Natural killer cell (primary cell): ENCODE measurements at regions not wholly inside any gene's neighbourhood (a gene's known extent, or its start where the extent isn't known, plus 50 kb on each side); places are given as distances from the start of the nearest gene placed in this dataset.

Experiments
- ATAC-seq, 3 donors: fragments of 150-1000 bp in 2 of 3; fragments of 200-7000 bp in 1 of 3; cut with Tn5 transposase; 1 replicate in 1 of 3; 2 replicates in 2 of 3; pipeline ENCODE4 v1.10.0; 2021; ENCODE audit warnings: mild to moderate bottlenecking in 2 of 3, moderate library complexity in 2 of 3
- DNase-seq, 2 donors: peaks; one replicate each; pipeline versions ENCODE4 v3.0.0 to v3.0.0-alpha.2; 2013 to 2021; ENCODE audit warnings: mixed read lengths in 1 of 2
- H3K27ac ChIP-seq: one replicate; pipeline ENCODE4 v1.5.1; 2013; ENCODE audit warnings: mild to moderate bottlenecking, low read length
- H3K27me3 ChIP-seq: one replicate; pipeline ENCODE4 v1.6.1; 2013; ENCODE audit warnings: low read length; ENCODE audit not compliant: control insufficient read depth, insufficient read depth
- H3K36me3 ChIP-seq: one replicate; pipeline ENCODE4 v1.6.1; 2013; ENCODE audit warnings: low read length; ENCODE audit not compliant: control insufficient read depth, insufficient read depth
- H3K4me1 ChIP-seq: one replicate; pipeline ENCODE4 v1.6.1; 2013; ENCODE audit warnings: low read length; ENCODE audit not compliant: control insufficient read depth, insufficient read depth
- H3K4me3 ChIP-seq: one replicate; pipeline ENCODE4 v1.5.1; 2013; ENCODE audit warnings: low read length
- H3K9me3 ChIP-seq: one replicate; pipeline ENCODE4 v1.6.1; 2013; ENCODE audit warnings: low read length; ENCODE audit not compliant: control insufficient read depth, insufficient read depth
- H3K27ac Mint-ChIP-seq, 2 donors: one replicate each; pipeline ENCODE4 v1.8.0; 2022; ENCODE audit warnings: mild to moderate bottlenecking in 2 of 2, mixed read lengths in 2 of 2, moderate library complexity in 1 of 2
- H3K27me3 Mint-ChIP-seq, 2 donors: one replicate each; pipeline ENCODE4 v1.8.0; 2022; ENCODE audit warnings: low read depth in 2 of 2, mixed read lengths in 2 of 2
- H3K36me3 Mint-ChIP-seq: one replicate; pipeline ENCODE4 v1.8.0; 2022; ENCODE audit warnings: mixed read lengths
- H3K4me1 Mint-ChIP-seq, 2 donors: one replicate each; pipeline ENCODE4 v1.8.0; 2022; ENCODE audit warnings: mixed read lengths in 2 of 2
- H3K4me3 Mint-ChIP-seq: one replicate; pipeline ENCODE4 v1.8.0; 2022; ENCODE audit warnings: mild to moderate bottlenecking, moderate library complexity, mixed read lengths
- H3K9me3 Mint-ChIP-seq, 2 donors: one replicate each; pipeline ENCODE4 v1.8.0; 2022; ENCODE audit warnings: mixed read lengths in 2 of 2
- CTCF ChIP-seq: fragments of 200-600 bp; IDR thresholded peaks from one replicate; pipeline ENCODE4 v1.8.0; 2022; ENCODE audit warnings: antibody characterized with exemption
- WGBS: methylation state at CpG from one replicate; pipeline ENCODE4 v1.1.7; 2013; ENCODE audit warnings: missing lambda C conversion rate; ENCODE audit not compliant: insufficient coverage; 5-methylcytosine and 5-hydroxymethylcytosine counted together
- intact Hi-C: fragments of 100-400 bp; cut with micrococcal nuclease; formaldehyde crosslinking; loops from one replicate; pipeline ENCODE4 v1.14.2; 2022

- Mint-ChIP-seq H3K27ac (no peak overlapping the region), H3K27me3 (peaks cover 56 to 71% of the 10 kb centered on the region in 2 donors), H3K9me3 (no peaks in the 10 kb centered on the region), H3K4me1 (no peaks in the 10 kb centered on the region), H3K4me3 (no peak overlapping the region), H3K36me3 (no peaks in the 10 kb centered on the region)
- Histone ChIP-seq H3K27ac (no peak overlapping the region), H3K4me1 (no peaks in the 10 kb centered on the region), H3K27me3 (peaks cover 18% of the 10 kb centered on the region), H3K9me3 (no peaks in the 10 kb centered on the region), H3K36me3 (no peaks in the 10 kb centered on the region), H3K4me3 (no peak overlapping the region)
- intact Hi-C loops: no loop called here
- no peak for TF ChIP-seq CTCF
- WGBS: 52% methylated on average over 3 of the region's 4 CpGs
- no peak for ATAC-seq
- no peak for DNase-seq
These were observed 159.0 kb upstream of the ZC3H12A start for GRCh38 chr1:37315371-37315846.

- no peak for TF ChIP-seq CTCF
- ATAC-seq (no peak), DNase-seq (no peak)
- H3K9me3 ChIP-seq: no peaks in the 10 kb centered on the region
- Mint-ChIP-seq H3K4me3 (no peak overlapping the region), H3K27me3 (peaks cover 51 to 72% of the 10 kb centered on the region in 2 donors), H3K4me1 (no peaks in the 10 kb centered on the region), H3K27ac (no peak overlapping the region), H3K36me3 (no peaks in the 10 kb centered on the region), H3K9me3 (no peaks in the 10 kb centered on the region)
- no peaks in the 10 kb centered on the region for H3K4me1 ChIP-seq
- no peaks in the 10 kb centered on the region for H3K36me3 ChIP-seq
- H3K4me3 ChIP-seq: no peak overlapping the region
- WGBS: 21% methylated on average over 35 of the region's 35 CpGs
- no peak overlapping the region for H3K27ac ChIP-seq
- intact Hi-C loops: no loop called here
- H3K27me3 ChIP-seq: peaks cover 18% of the 10 kb centered on the region
These were observed 156.4 kb upstream of the ZC3H12A start for GRCh38 chr1:37317870-37318467.

GRCh38 chr1:37318490-37318889 lies 155.9 kb upstream of the ZC3H12A start:
- no peak overlapping the region for H3K4me3 Mint-ChIP-seq
- H3K27me3 Mint-ChIP-seq: peaks cover 47 to 67% of the 10 kb centered on the region in 2 donors
- H3K27ac Mint-ChIP-seq: no peak overlapping the region
- no peaks in the 10 kb centered on the region for H3K36me3 Mint-ChIP-seq
- no peak overlapping the region for H3K27ac ChIP-seq
- ATAC-seq (no peak), DNase-seq (no peak)
- no peaks in the 10 kb centered on the region for H3K9me3 ChIP-seq
- WGBS: 19% methylated on average over 20 of the region's 20 CpGs
- H3K4me3 ChIP-seq: no peak overlapping the region
- TF ChIP-seq CTCF: no peak
- no peaks in the 10 kb centered on the region for H3K36me3 ChIP-seq
- intact Hi-C loops: no loop called here
- H3K4me1 ChIP-seq: no peaks in the 10 kb centered on the region
- peaks cover 18% of the 10 kb centered on the region for H3K27me3 ChIP-seq
- H3K9me3 Mint-ChIP-seq: no peaks in the 10 kb centered on the region
- H3K4me1 Mint-ChIP-seq: no peaks in the 10 kb centered on the region

GRCh38 chr1:37319284-37319683 lies 155.1 kb upstream of the ZC3H12A start:
- H3K4me1 Mint-ChIP-seq: no peaks in the 10 kb centered on the region
- peaks cover 44 to 59% of the 10 kb centered on the region in 2 donors for H3K27me3 Mint-ChIP-seq
- no peak for TF ChIP-seq CTCF
- DNase-seq (no peak), ATAC-seq (peak in 1 of 3 donors; percentile 2)
- H3K4me3 ChIP-seq: no peak overlapping the region
- no peaks in the 10 kb centered on the region for H3K9me3 Mint-ChIP-seq
- no peak overlapping the region for H3K4me3 Mint-ChIP-seq
- no peaks in the 10 kb centered on the region for H3K36me3 ChIP-seq
- no peaks in the 10 kb centered on the region for H3K4me1 ChIP-seq
- peaks cover 18% of the 10 kb centered on the region for H3K27me3 ChIP-seq
- no peak overlapping the region for H3K27ac ChIP-seq
- intact Hi-C loops: no loop called here
- H3K36me3 Mint-ChIP-seq: no peaks in the 10 kb centered on the region
- WGBS: 83% methylated on average over 5 of the region's 5 CpGs
- H3K9me3 ChIP-seq: peaks cover 5% of the 10 kb centered on the region
- no peak overlapping the region for H3K27ac Mint-ChIP-seq
